Keratinocyte (primary cell): ENCODE measurements at regions not wholly inside any gene's neighbourhood (a gene's known extent, or its start where the extent isn't known, plus 50 kb on each side); places are given as distances from the start of the nearest gene placed in this dataset.
"Not testable (repeated sequence)": the region's sequence is repeated elsewhere in the genome, so short reads cannot be mapped to it uniquely, and the experiment has no call there.

ENCODE experiments used
- EZH2 ChIP-seq: IDR thresholded peaks from one replicate; pipeline ENCODE4 v1.6.1; 2012; ENCODE audit warnings: inconsistent platforms, mild to moderate bottlenecking, low read length, moderate library complexity
- TF ChIP-seq, protein P1 (sequence below), 3 experiments: IDR thresholded peaks in 1 of 3; conservative IDR thresholded peaks in 1 of 3; optimal IDR thresholded peaks in 1 of 3; 2 replicates in 2 of 3; 3 replicates in 1 of 3; pipeline versions ENCODE3 to v1.5.1; 2011; ENCODE audit warnings: low read length in 3 of 3, mild to moderate bottlenecking in 3 of 3, moderate library complexity in 2 of 3, control low read depth in 1 of 3, inconsistent platforms in 1 of 3; ENCODE audit not compliant: insufficient read depth in 2 of 3; ENCODE audit errors: extremely low read depth in 1 of 3

GRCh38 chr16:46398559-46398958, 222.6 kb downstream of the SHCBP1 start:
- TF ChIP-seq, protein P1, sequence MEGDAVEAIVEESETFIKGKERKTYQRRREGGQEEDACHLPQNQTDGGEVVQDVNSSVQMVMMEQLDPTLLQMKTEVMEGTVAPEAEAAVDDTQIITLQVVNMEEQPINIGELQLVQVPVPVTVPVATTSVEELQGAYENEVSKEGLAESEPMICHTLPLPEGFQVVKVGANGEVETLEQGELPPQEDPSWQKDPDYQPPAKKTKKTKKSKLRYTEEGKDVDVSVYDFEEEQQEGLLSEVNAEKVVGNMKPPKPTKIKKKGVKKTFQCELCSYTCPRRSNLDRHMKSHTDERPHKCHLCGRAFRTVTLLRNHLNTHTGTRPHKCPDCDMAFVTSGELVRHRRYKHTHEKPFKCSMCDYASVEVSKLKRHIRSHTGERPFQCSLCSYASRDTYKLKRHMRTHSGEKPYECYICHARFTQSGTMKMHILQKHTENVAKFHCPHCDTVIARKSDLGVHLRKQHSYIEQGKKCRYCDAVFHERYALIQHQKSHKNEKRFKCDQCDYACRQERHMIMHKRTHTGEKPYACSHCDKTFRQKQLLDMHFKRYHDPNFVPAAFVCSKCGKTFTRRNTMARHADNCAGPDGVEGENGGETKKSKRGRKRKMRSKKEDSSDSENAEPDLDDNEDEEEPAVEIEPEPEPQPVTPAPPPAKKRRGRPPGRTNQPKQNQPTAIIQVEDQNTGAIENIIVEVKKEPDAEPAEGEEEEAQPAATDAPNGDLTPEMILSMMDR (optimal IDR thresholded peaks at IDR 0.05 in 1 of 3, IDR thresholded peaks at IDR 0.05 in 1 of 3, conservative IDR thresholded peaks at IDR 0.05 in 1 of 3; ENCODE audit: extremely low read depth in 1 of 3, insufficient read depth in 2 of 3, low read length in 3 of 3) = not testable (repeated sequence)
- not testable (repeated sequence) for TF ChIP-seq EZH2
